ENCODE measurements at regions not wholly inside any gene's neighbourhood (a gene's known extent, or its start where the extent isn't known, plus 50 kb on each side); places are given as distances from the start of the nearest gene placed in this dataset.
"Not testable (repeated sequence)": the region's sequence is repeated elsewhere in the genome, so short reads cannot be mapped to it uniquely, and the experiment has no call there.

- BruUV-seq (replicated peaks); H3K27ac Mint-ChIP-seq (ENCODE audit: unreplicated experiment); H3K36me3 Mint-ChIP-seq (ENCODE audit: insufficient read depth, unreplicated experiment); H3K4me1 Mint-ChIP-seq (ENCODE audit: low read depth, unreplicated experiment); H3K27me3 Mint-ChIP-seq (ENCODE audit: unreplicated experiment); H3K9me3 Mint-ChIP-seq (ENCODE audit: low read depth, unreplicated experiment); DNase-seq; H3K4me3 Mint-ChIP-seq (ENCODE audit: low read depth, unreplicated experiment); CTCF ChIA-PET; intact Hi-C loops (cut with micrococcal nuclease; ENCODE audit: unreplicated experiment): not testable (repeated sequence)
These were observed 61.1 kb upstream of the PHF6 start for GRCh38 chrX:134311994-134312393.

DNA sequence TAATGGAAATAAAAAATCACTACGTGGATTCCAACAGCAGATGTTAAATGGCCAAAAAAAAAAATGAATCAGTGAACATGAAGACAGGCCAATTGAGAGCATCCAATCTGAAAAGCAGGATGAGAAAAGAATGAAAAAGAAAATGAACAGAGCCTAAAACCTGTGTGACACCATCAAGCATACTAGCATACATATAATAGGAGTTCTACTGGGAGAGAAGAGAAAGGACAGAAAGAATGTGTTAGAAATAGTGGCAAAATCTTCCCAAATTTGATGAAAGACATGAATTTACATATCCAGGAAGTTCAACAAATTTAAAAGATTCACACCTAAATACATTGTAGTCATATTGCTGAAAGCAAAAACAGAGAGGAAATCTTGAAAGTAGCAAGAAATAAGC is 59.7 kb upstream of the PHF6 start:
- CTCF ChIA-PET: interaction anchor here (1.1 kb wide), 1 partner anchor 19 kb away, joined by 4 read pairs; no protein-coding TSS in a partner anchor
- H3K4me3 Mint-ChIP-seq (ENCODE audit: low read depth, unreplicated experiment): no peak overlapping the region
- H3K36me3 Mint-ChIP-seq (ENCODE audit: insufficient read depth, unreplicated experiment): no peaks in the 10 kb centered on the region
- no peak for TF ChIP-seq CTCF (IDR thresholded peaks at IDR 0.05; ENCODE audit: unreplicated experiment)
- H3K4me1 Mint-ChIP-seq (ENCODE audit: low read depth, unreplicated experiment): no peaks in the 10 kb centered on the region
- no TSS peak for BruUV-seq (replicated peaks)
- H3K9me3 Mint-ChIP-seq (ENCODE audit: low read depth, unreplicated experiment): peaks cover 8% of the 10 kb centered on the region
- H3K27ac Mint-ChIP-seq (ENCODE audit: unreplicated experiment): no peak overlapping the region
- no peaks in the 10 kb centered on the region for H3K27me3 Mint-ChIP-seq (ENCODE audit: unreplicated experiment)
- no peak for DNase-seq
- intact Hi-C loops (cut with micrococcal nuclease; ENCODE audit: unreplicated experiment): no loop called here

- H3K4me3 Mint-ChIP-seq (ENCODE audit: low read depth, unreplicated experiment): no peak overlapping the region
- H3K9me3 Mint-ChIP-seq (ENCODE audit: low read depth, unreplicated experiment): peaks cover 8% of the 10 kb centered on the region
- no TSS peak for BruUV-seq (replicated peaks)
- intact Hi-C loops (cut with micrococcal nuclease; ENCODE audit: unreplicated experiment): no loop called here
- no peaks in the 10 kb centered on the region for H3K27me3 Mint-ChIP-seq (ENCODE audit: unreplicated experiment)
- no peaks in the 10 kb centered on the region for H3K4me1 Mint-ChIP-seq (ENCODE audit: low read depth, unreplicated experiment)
- no peak for TF ChIP-seq CTCF (IDR thresholded peaks at IDR 0.05; ENCODE audit: unreplicated experiment)
- no peak for DNase-seq
- no peaks in the 10 kb centered on the region for H3K36me3 Mint-ChIP-seq (ENCODE audit: insufficient read depth, unreplicated experiment)
- H3K27ac Mint-ChIP-seq (ENCODE audit: unreplicated experiment): no peak overlapping the region
- CTCF ChIA-PET: no interaction called here
These were observed 57.2 kb upstream of the PHF6 start for GRCh38 chrX:134315866-134316265.
